ENCODE measurements at regions not wholly inside any gene's neighbourhood (a gene's known extent, or its start where the extent isn't known, plus 50 kb on each side); places are given as distances from the start of the nearest gene placed in this dataset.
A peak's percentile ranks its signal among the peaks of the same experiment; 100 is the strongest.
"Not testable (repeated sequence)": the region's sequence is repeated elsewhere in the genome, so short reads cannot be mapped to it uniquely, and the experiment has no call there.

DNA sequence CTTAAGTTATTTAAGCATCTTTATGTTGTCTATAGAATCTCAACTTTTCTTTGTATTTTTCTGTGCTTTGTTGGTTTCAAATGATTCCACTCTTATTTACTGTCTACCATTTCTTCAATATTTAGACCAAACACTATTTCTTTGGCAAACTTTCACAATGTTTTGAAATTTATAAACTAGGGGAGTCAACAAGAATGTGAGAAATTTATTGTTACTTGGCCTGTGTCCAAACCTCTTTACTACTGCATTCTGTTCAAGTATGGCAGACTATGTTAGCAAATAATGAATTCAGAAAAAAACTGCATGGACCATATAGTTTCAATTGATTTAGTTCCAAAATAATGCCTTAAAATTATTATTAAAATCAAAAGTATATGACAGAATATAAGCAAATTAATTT lies 470.2 kb downstream of the FBXO15 start:
- ATAC-seq = no peak

DNA sequence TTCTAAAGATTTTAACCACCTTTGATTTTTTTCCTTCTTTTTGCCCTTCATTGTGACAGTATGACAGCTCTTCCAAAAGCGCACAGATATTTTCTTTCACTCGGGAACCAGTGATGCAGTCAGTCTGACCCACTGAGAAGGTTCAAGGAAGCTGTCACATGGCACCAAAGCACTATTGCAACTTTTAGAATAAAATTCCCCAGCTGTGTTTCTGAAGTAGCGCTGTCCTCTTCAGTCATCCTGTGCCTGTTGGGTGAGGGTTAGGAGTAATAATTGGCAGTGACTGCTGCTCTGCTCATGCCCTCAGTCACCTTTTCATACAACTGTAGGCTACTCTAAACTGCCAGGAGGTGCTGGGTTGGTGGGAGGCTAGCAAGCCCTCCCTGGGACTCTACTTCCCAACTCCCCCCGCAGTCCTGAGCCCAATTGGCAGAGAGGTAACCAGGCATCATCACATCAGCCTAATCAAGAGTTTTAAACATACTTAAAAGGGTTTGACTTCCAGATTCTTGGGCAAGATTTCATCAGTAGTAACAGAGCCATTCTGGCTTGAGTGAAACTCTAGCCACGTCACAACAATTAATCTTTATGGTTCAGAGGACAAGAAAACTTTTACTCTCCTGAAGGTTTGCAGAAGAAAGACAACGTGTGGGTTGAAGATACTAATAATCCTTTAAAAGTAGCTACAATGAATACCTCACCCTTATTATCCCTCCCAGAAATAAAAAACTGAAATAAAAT lies 473.3 kb downstream of the FBXO15 start:
- no peak for ATAC-seq

DNA sequence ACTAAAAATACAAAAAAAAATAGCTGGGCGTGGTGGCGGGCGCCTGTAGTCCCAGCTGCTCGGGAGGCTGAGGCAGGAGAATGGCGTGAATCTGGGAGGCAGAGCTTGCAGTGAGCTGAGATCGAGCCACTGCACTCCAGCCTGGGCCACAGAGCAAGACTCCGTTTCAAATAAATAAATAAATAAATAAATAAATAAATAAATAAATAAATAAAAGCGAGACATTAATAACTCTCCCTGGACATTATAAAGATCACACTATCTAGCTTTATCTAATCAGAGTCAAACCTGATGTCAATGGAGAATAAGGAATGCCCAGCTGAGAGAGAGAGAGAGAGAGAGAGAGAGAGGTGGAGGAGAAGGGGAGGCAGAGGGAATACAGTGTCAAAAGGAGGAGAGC lies 476.2 kb downstream of the FBXO15 start:
- not testable (repeated sequence) for ATAC-seq

DNA sequence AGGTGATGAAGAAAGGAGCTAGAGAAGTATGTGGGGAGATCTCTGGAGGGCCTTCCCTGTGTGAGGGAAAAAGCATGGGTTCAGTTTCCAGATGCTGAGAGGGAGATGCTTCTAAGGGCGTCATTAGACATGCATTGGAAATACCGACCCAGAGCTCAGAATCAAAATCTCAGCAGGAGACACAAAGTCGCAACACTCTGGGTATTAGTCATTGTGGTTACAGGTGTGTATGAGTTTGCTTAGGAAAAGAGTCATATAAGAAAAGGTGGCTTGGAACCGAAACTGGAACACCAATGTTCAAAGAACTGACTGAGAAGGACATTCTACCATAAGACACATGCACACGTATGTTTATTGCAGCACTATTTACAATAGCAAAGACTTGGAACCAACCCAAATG lies 477.1 kb downstream of the FBXO15 start:
- ATAC-seq = no peak

DNA sequence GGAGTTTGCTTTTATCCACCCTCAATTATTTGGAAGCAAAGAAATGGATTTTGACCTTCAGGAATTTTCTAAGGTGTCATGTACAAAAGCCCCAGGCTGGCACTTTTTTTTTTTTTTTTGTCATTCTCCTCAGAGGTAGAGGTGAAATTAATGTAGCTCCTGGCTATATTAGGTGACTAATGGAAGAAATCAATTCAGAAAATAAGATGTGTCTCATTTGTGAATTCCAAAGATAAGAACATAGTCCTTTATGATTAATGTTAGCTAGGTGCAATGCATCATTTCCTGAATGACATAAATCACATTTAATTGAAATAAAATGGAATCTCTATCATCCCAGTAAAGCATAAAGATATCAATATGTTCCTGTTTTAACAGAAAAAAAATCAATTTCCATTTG lies 477.6 kb downstream of the FBXO15 start:
- no peak for ATAC-seq

DNA sequence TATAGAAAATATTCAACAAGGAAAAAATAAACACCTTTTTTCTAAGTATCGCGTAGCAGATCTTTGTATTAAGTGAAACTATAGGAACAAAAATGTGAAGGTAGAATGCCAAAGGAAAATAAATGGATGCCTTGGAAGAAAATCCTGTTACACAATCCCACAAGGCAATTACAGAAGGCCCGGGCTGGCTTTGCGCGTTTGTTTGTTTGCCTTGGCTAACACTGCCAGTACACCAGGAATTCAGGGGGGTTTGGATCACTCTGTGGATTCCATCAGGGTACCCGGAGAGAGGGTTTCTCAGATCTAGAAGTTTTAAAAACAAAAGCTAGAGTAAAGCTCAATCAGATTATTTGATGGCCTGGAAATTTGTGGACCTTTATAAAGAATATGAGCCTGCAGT lies 478.3 kb downstream of the FBXO15 start:
- no peak for ATAC-seq

DNA sequence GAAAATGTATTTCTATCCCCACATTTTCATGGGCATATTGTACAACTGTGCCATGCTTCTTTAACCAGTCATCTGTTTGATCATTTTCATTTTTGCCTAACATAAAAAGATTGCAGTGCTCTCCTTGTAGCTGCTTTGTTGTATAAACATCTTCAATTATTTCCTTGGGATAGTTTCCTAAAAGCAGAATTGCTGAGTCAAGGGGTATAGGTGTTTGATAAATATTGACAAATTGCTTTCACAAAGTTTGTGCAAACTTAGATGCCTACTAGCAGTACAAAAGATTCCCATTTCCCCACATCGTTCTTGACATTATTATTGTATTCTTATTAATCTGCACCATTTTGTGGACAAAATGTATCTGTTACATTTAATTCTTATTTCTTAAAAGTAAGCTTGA lies 479.6 kb downstream of the FBXO15 start:
- ATAC-seq = no peak

DNA sequence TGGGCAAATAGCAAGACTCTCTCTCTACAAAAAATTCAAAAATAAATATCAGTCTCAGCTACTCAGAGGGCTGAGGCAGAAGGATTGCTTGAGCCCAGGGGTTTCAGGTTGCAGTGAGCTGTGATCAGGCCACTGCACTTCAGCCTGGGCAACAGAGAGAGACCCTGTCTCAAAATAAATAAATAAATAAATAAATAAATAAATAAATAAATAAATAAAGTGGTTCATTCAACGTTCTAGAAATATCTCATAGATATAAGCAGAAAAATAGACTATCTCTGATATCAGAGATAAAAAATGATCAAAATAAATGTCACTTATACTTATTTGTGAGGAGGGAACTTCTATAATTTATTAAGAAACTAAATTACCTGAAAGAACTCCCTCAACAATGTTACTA lies 480.9 kb downstream of the FBXO15 start:
- no peak for ATAC-seq

DNA sequence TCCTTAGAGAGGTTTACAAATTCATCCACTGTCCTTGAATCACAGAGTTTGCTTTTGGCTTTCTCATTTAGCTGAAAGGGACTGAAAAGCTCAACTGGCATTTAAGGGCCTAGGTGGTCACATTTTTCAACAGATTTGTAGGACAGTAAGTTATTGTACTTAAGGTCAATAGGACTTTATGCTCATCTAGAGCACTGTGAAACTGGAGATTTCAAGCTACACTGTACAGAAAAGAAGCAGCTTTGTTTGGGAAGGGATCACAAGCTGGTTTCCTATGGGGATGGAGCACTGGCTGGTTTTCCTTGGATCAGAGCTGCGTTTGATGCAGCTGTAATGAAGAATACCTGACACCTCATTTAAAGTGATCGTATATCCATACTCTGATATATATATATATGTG lies 482.7 kb downstream of the FBXO15 start:
- ATAC-seq = no peak

DNA sequence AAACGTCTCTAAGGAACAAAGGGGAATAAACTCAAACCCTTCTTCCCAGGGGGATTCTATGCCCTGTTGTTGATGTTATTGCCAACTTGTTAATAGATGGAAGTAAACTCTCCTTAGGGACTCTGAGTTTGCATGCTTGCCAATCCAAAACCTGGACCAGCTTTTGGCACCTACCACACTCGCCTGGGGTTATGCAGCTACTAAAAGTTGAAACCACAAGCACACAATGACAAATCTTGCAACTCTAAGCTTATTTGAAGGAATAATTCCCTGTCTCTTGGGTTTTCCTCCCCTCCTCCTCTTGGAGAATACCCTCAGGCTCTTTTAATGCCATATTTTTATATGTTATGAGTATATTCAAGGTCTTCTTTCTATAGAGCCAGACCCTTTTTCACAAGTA lies 484.1 kb downstream of the FBXO15 start:
- no peak for ATAC-seq

DNA sequence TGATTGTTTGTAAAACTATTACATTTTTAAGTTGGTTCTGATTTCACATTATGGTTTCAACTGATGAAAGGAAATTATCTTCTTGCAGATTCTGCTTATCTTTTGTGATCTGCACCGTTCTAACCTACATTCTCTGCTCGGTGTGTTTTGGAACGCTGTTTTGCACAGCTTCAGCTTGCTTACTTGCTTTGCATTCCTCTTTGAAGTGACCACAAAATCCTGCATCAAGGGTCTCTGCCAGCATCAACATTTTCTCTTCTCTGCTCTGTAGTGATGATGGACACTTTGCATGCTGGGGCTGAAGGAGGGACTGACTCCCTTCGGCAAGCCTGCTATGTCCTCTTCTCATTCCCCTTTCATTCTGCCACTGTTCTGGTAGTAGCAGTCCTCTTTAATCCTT lies 485.2 kb downstream of the FBXO15 start:
- no peak for ATAC-seq

DNA sequence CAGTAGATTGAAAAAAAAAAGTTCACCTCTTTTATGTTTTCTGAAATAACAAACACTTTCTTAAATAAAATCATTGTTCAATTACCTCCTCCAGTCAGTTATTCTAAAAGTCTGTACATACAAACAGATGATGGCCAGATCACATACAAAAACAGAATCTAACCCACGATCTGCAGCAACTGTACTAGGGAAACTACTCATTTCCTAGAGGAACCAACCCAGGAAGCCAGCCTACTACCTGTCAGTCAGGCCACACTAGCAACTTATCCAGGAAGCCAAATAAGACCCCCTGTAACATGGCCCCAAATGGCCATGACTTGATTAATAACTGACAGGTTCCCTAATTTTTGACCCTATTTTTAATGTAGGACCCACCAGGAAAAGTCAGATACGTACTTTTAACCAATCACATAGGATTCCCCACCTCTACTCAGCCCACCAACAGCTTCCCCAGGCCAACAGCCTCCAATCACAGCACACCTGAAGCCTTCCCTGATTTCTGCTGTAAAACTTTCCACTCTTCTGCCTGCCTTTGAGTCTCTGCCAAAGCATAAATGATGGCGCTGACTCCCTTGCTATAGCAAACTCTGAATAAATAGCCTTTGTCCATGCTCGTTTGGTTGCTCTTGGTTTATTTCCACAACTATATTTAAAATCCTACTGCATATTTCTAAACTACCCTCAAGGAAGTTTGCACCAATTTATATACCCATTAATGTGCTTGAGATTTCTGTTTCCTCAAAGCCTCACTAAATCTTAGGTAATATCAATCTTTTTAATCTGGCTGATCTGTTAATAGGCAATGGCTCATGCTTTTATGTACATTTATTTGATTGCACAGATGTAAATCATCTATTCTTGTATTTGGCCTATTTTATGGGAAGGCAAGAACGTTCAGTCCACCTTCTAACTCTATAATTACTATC lies 486.4 kb downstream of the FBXO15 start:
- no peak for ATAC-seq

DNA sequence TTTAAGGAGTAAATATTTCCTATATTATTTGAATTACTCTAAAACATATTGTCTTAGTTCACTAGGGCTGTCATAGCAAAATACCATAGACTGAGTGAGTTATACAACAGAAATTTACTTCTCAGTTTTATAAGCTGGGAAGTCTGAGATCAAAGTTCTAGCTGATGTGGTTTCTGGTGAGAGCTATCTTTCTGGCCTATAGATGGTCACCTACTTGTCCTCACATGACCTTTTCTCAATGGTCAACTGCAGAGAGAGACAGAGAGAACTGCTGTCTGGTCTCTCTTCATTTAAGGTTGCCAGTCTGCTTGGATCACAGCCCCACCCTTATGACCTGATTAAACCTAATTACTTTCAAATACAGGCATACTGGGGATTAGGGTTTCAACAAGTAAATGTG lies 490.9 kb downstream of the FBXO15 start:
- ATAC-seq = no peak

DNA sequence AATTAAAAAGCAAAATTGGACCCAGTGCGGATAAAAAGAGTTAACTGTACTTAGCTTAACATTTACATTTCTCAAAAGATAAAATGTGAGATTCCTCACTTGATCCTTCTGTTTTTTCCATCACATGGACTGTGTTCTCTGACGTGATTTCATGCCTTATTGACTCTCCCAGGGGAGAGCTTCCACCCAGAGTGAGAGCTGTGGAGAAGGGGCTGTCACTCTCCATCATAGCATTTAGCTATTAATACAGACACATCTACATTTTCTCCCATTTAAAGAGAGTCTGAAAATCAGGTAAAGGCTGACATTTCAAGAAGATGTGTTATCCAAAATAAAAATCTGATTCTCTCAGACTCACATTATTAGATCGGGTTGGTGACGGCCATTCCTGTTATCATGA lies 493.8 kb downstream of the FBXO15 start:
- no peak for ATAC-seq

DNA sequence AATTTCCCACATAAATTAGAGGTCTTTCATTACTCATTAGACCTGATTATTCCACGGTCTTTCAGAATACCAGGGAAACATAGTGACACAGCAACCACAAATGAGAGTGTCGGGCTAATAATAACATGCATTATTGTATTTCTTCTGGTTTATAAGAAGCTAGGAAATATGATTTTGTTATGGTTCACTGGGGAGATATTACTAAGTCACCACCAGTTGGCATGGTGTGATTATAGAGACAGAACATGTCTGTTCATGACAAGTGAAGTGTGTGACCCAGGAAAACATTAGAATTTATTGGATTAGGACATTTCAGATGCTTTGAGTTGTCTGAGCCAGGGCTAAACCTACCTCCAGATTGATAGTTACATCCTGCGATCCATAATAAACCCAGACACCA lies 494.4 kb downstream of the FBXO15 start:
- ATAC-seq = no peak

DNA sequence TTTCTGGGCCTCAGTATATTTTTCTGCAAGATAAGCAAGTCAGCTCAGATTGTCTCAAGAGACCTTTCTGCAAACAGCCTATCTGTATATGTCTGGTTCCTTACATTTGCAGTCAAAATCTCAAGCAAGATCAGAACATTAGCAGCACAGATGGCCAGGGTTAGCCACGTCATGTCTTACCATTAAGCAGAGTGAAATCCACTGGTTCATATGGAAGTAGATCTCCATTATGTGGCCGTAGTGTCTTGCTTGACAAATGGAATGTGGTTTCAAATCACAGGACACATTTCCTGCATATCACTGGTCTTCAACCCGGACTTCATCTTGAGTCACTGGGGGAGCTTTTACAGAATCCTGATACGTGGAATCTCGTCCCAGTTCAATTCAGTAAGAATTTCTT lies 500.2 kb downstream of the FBXO15 start:
- ATAC-seq = no peak

DNA sequence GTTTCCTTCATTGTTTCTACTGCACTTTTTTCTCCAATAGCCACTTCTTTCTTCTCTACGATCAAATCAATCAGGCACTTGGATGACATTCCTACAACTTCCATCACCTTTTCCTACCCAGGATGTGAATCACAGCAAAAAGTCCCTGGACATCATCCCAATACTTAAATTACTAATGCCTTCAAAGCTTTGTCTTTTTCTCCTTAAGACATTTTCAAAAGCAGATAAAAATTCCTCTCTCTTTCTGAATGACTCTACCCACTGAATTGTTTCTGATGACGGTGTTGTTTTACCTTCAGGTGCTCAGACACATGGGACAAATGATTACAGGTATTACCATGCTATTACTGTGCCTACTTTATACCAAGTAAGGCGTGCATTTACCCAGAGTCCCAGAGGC lies 500.9 kb downstream of the FBXO15 start:
- ATAC-seq = no peak

DNA sequence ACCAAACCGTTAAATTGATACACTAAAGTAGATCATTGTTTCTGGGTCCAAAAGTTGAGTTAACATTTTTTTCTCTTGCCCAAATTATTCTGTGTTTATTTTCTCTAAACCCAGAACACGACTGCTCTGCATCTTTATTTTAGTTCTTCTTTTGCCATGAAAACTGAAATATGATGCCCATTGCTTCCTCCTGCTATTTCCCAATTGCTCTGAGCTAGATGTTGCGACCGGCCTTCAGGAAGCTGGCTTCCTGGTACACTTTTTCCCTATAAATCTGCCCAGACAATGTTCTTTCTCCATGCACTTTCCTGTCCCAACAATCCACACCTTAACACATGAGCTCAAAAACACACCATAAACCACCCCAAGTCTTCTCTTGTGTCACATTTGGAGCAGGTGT lies 501.4 kb downstream of the FBXO15 start:
- no peak for ATAC-seq

DNA sequence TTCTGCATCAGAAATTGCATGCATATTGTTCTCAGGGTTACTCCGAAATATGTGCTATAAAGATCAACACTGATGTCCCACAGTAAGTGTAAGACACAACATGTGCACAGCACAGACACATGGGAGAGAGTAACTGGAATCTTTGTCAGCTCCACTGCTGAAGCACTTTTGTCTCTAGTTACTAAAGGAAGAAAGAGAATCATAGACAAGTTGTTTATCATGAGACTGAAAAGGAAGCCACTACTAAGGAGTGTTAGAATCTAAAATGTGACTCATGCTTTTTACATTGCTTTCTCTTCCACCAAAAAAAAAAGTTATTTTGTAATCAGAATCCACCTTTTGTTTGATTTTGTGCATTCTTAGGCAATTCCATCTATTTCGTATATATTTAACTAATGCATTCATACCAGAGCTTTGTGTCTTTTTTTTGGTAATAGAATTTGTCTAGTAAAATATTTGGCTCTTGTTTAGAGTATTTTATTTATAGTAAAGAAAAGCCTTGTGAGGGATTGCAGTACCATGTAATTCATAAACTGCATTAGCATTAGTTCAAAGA lies 502.4 kb downstream of the FBXO15 start:
- ATAC-seq = no peak

DNA sequence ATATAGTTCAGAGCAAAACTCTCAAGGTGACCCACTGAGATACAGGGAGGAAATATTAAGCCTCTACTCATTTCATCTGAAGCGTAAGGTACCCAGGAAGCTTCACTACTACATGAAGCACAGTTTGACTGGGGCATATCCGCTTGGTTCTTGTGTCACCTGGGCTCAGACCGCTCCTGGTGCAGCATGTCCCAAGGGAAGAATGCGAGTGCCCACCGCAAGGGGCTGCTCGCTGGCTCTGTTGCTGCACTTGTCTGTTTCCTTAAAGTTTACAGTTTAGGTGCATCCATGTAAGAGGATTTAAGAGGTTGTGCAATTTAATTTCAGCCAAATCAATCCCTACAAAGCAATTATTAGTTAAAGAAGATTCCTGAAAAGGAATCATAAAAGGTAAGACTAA lies 507.8 kb downstream of the FBXO15 start:
- no peak for ATAC-seq

DNA sequence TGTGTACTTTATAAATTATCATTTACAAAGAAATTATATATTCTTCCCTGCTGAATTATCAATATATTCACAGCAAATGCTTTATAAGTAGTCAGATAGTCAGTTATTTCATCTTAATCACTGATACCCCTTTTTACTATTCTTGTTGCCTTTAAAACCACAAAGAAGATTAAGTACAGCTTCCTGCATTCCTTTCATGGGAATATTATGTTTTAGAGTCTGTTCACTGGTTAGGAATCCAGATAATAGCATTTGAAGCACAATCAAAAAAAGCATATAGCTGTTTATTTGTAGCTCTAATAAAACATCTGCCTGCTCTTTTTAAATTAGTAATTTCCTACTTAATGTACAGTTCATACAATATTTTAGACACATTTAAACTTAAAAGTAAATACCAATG lies 508.9 kb downstream of the FBXO15 start:
- no peak for ATAC-seq

DNA sequence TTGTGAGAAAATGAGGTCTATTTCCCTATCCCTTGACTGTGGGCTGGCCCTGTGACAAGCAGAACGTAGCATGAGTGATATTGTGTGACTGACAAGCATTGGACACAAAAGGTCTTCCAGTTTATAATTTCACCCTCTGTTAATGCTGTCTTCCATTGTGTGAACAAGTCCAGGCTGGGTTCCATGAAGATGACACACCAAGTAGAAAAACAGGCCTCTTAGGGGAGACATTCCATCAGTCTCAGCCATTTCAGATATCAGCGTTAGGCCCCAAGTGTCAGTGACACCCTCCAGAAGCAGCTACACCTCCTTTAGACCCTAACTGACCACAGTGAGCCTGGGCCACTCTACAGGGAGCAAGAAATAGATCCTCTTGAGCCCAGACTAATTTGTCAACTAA lies 511.3 kb downstream of the FBXO15 start:
- ATAC-seq = peak; percentile 53

DNA sequence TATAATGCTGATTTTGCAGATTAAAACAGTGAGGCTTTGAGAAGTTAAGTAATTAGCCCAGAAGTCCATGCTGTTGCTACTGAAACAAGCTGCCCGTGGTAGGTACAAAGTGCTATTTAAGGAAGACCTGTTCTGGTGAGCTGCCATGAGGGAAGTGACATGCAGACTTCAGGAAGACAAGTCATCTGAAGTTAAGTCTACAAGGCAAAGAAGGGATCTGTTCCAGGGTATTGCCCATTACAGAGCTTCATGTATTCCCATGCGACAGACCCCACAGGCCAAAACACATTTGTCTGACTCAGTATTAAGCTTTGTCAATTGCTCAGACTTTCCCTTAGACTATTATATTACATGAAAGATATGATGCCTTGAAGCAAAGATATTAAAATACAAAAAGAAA lies 520.8 kb downstream of the FBXO15 start:
- no peak for ATAC-seq

DNA sequence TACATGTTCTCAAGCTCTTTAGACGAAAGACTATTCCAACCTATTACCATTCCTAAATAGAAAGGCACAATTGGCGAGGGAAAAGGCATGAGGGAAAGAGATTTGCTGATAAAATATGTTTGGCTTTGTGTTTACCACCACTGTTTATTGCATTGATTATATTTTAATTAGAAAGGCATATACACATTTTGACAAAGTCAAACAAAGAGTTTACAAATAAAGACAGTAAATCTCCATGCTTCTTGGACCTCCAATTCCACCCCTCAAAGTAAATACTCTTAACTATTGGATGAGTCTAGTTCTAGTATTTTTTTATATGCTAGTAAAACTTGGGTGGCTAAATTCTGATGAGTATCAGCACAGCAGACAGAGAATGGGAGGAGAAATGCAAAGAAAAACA lies 521.4 kb downstream of the FBXO15 start:
- ATAC-seq = no peak
